OCI-LY7 (cell line): ENCODE measurements at regions not wholly inside any gene's neighbourhood (a gene's known extent, or its start where the extent isn't known, plus 50 kb on each side); places are given as distances from the start of the nearest gene placed in this dataset.

Experiments
- BruUV-seq: library from RNA; stranded (reverse); fragments of 400-500 nt; replicated peaks from 2 replicates; lab custom pipeline; 2021; lab: Mats Ljungman, UMichigan
- CTCF ChIA-PET: fragments of 300-600 bp; sonication (Branson Sonifier 250); formaldehyde crosslinking; loops from one replicate; lab custom pipeline; 2022; ENCODE audit warnings: antibody characterized with exemption; ENCODE audit not compliant: unreplicated experiment; lab: Charles Lee
- POLR2A ChIA-PET: fragments of 300-600 bp; sonication (Branson Sonifier 250); formaldehyde crosslinking; loops from one replicate; lab custom pipeline; 2022; ENCODE audit warnings: antibody characterized with exemption; lab: Charles Lee
- DNase-seq: peaks from one replicate; pipeline ENCODE4 v3.0.0-alpha.2; 2015; ENCODE audit warnings: low spot score
- H2AFZ ChIP-seq: fragments of 200-600 bp; sonication (generic), shearing (Covaris generic); 2 replicates; pipeline ENCODE4 v1.6.1; 2014; ENCODE audit warnings: mild to moderate bottlenecking, antibody characterized with exemption, low read length, moderate library complexity
- H3K27ac ChIP-seq: fragments of 200-600 bp; sonication (generic); 2 replicates; pipeline ENCODE4 v1.5.1; 2014; ENCODE audit warnings: mixed run types, low read depth, mild to moderate bottlenecking, moderate library complexity, low read length, inconsistent platforms; ENCODE audit not compliant: poor library complexity, severe bottlenecking
- H3K36me3 ChIP-seq: fragments of 200-600 bp; sonication (generic); 2 replicates; pipeline ENCODE4 v1.6.1; 2014; ENCODE audit warnings: mild to moderate bottlenecking, antibody characterized with exemption, low read length, moderate library complexity, mixed read lengths; ENCODE audit not compliant: insufficient read depth
- H3K4me1 ChIP-seq: fragments of 200-600 bp; sonication (generic); 2 replicates; pipeline ENCODE4 v1.5.1; 2014; ENCODE audit warnings: mild to moderate bottlenecking, low read length; ENCODE audit not compliant: insufficient read depth, poor library complexity, severe bottlenecking
- H3K4me2 ChIP-seq: fragments of 200-600 bp; sonication (generic); 2 replicates; pipeline ENCODE4 v1.6.1; 2014; ENCODE audit warnings: mild to moderate bottlenecking, low read length
- H3K4me3 ChIP-seq: fragments of 200-600 bp; sonication (generic); 2 replicates; pipeline ENCODE4 v1.5.1; 2014; ENCODE audit warnings: mild to moderate bottlenecking, low read depth, low read length; ENCODE audit not compliant: poor library complexity, severe bottlenecking
- H3K79me2 ChIP-seq: fragments of 200-600 bp; sonication (generic); 2 replicates; pipeline ENCODE4 v1.6.1; 2016; ENCODE audit warnings: low read depth, mild to moderate bottlenecking, low read length, moderate library complexity, mixed read lengths; ENCODE audit not compliant: insufficient read depth
- H3K9me2 ChIP-seq: fragments of 200-600 bp; sonication (generic); 2 replicates; pipeline ENCODE4 v1.6.1; 2016; ENCODE audit warnings: mild to moderate bottlenecking, low read length, mixed read lengths; ENCODE audit not compliant: insufficient read depth
- H3K9me3 ChIP-seq: fragments of 200-600 bp; sonication (generic); 2 replicates; pipeline ENCODE4 v1.6.1; 2014; ENCODE audit warnings: mild to moderate bottlenecking, mixed run types, low read length, mixed read lengths
- H4K20me1 ChIP-seq: fragments of 200-600 bp; sonication (generic); 2 replicates; pipeline ENCODE4 v1.6.1; 2014; ENCODE audit warnings: mild to moderate bottlenecking, antibody characterized with exemption, low read length, moderate library complexity, mixed read lengths; ENCODE audit not compliant: insufficient read depth
- EZH2phosphoT487 ChIP-seq: fragments of 200-600 bp; sonication (generic); IDR thresholded peaks from 2 replicates; pipeline ENCODE4 v1.6.1; 2018; ENCODE audit warnings: low read depth, borderline replicate concordance, mild to moderate bottlenecking, mixed run types, antibody characterized with exemption, low read length, moderate library complexity, mixed read lengths
- intact Hi-C: fragments of 100-400 bp; cut with micrococcal nuclease; formaldehyde crosslinking; loops from one replicate; pipeline ENCODE4 v1.10.0; 2022; ENCODE audit not compliant: unreplicated experiment
- TF ChIP-seq, protein P1 (sequence below): fragments of 200-600 bp; sonication (generic); conservative IDR thresholded peaks from 2 replicates; pipeline ENCODE4 v1.5.1; 2014; ENCODE audit warnings: mild to moderate bottlenecking, antibody characterized with exemption, low read length, moderate library complexity, mixed read lengths

DNA sequence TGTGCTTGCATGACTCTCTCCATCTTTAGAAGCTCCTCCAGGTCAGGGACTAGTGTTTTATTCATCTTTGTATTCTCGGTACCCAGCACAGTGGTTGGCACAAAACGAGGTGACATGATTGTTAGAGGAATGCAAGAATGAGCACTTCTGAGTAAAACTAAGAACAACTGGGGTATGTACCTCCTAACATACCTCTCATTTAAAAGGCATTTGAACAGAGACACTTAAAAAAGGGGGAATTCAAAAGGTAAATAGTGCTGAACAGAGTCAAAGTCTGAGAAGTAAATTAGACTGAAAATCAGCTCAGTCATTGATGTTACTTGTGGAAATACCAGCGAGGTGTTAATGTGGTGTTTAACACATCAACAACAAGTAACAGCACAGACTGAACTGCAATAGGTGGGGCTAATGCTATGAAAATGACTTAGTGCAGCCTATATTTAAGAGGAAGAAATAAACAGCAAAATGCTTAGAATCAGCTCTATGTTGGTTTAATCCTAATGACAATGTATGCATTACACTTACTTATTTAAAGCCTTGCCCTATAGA lies 102.4 kb downstream of the TMCO5A start:
- H3K9me3 ChIP-seq: no peaks in the 10 kb centered on the region
- ChIA-PET CTCF (no interaction called here), POLR2A (interaction anchor here (0.9 to 2.6 kb wide), 3 partner anchors 9 to 350 kb away, joined by 3 to 8 read pairs (median 3); no protein-coding TSS in a partner anchor)
- no peaks in the 10 kb centered on the region for H4K20me1 ChIP-seq
- no peak for DNase-seq
- no peaks in the 10 kb centered on the region for H3K4me1 ChIP-seq
- H3K4me3 ChIP-seq: no peak overlapping the region
- H3K27ac ChIP-seq: no peak overlapping the region
- intact Hi-C loops: no loop called here
- no peak overlapping the region for H2AFZ ChIP-seq
- TF ChIP-seq, protein P1, sequence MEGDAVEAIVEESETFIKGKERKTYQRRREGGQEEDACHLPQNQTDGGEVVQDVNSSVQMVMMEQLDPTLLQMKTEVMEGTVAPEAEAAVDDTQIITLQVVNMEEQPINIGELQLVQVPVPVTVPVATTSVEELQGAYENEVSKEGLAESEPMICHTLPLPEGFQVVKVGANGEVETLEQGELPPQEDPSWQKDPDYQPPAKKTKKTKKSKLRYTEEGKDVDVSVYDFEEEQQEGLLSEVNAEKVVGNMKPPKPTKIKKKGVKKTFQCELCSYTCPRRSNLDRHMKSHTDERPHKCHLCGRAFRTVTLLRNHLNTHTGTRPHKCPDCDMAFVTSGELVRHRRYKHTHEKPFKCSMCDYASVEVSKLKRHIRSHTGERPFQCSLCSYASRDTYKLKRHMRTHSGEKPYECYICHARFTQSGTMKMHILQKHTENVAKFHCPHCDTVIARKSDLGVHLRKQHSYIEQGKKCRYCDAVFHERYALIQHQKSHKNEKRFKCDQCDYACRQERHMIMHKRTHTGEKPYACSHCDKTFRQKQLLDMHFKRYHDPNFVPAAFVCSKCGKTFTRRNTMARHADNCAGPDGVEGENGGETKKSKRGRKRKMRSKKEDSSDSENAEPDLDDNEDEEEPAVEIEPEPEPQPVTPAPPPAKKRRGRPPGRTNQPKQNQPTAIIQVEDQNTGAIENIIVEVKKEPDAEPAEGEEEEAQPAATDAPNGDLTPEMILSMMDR: no peak
- no peak for TF ChIP-seq EZH2phosphoT487
- H3K9me2 ChIP-seq: no peaks in the 10 kb centered on the region
- no peaks in the 10 kb centered on the region for H3K79me2 ChIP-seq
- no TSS peak for BruUV-seq
- H3K4me2 ChIP-seq: no peak overlapping the region
- no peaks in the 10 kb centered on the region for H3K36me3 ChIP-seq

DNA sequence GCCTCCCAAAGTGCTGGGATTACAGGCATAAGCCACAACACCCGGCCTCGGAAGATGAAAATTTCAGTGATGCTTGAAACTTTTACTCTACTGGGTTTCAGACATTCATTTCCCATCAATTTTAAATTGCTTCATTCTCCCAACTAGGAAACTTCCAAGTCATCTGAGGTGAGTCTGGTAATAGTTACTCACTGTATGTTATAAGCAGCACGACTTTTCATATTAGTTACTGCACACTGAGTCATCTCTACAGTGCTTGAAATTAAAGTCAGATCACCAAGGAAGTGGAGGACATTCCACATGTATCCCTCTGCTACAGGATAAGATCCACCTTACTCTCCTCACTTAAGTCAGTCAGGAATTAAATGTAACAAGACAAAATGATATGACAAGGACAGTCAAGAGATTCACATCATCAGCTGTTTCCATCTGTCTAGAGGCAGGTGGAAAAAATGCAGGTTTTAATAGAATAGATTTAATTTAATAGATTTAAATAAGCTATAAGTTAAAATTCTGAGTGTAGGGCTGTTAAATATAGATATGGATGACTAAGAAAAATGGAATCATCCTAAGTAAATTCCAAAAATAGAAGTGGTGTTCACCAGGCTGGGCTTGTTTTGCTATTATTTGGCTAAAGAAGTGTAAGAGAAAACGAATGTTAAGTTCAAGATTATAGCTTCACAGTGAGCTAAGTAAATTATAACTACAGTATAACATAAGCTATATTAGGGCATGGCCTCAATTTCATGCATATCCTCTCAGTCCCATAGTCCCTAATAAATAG lies 104.4 kb downstream of the TMCO5A start:
- H3K9me2 ChIP-seq: no peaks in the 10 kb centered on the region
- peaks cover 6% of the 10 kb centered on the region for H3K4me1 ChIP-seq
- H3K36me3 ChIP-seq: no peaks in the 10 kb centered on the region
- CTCF ChIA-PET: no interaction called here
- H3K4me3 ChIP-seq: no peak overlapping the region
- no peak overlapping the region for H3K4me2 ChIP-seq
- no peaks in the 10 kb centered on the region for H3K9me3 ChIP-seq
- H4K20me1 ChIP-seq: no peaks in the 10 kb centered on the region
- TF ChIP-seq, protein P1: no peak
- no peak for TF ChIP-seq EZH2phosphoT487
- H2AFZ ChIP-seq: no peak overlapping the region
- intact Hi-C loops: no loop called here
- POLR2A ChIA-PET: interaction anchor here (0.6 to 1.7 kb wide), 7 partner anchors 12 to 502 kb away, joined by 3 to 4 read pairs (median 3); no protein-coding TSS in a partner anchor
- H3K79me2 ChIP-seq: no peaks in the 10 kb centered on the region
- BruUV-seq: no TSS peak
- H3K27ac ChIP-seq: no peak overlapping the region
- DNase-seq: no peak

DNA sequence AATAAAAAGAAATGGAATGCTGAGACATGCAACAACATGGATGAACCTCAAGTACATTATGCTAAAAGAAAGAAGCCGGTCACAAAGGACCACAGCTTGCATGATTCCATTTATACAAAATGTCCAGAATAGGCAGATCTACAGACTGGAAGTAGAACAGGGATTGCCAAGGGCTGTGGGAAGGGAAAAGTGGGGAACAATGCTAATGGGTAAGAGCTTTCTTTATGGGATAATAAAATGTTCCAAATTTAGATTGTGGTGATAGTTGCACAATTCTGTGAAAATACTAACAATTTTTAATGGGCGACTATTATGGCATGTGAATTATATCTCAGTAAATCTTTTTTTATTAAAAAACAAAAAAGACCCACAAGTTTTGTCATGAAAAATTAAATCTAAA lies 106.2 kb downstream of the TMCO5A start:
- H3K4me3 ChIP-seq: no peak overlapping the region
- H2AFZ ChIP-seq: no peak overlapping the region
- H3K9me3 ChIP-seq: no peaks in the 10 kb centered on the region
- H3K36me3 ChIP-seq: no peaks in the 10 kb centered on the region
- TF ChIP-seq, protein P1: no peak
- no peak for TF ChIP-seq EZH2phosphoT487
- ChIA-PET CTCF (no interaction called here), POLR2A (interaction anchor here (1.2 kb wide), 1 partner anchor 12 kb away, joined by 3 read pairs; no protein-coding TSS in a partner anchor)
- DNase-seq: no peak
- BruUV-seq: no TSS peak
- H4K20me1 ChIP-seq: no peaks in the 10 kb centered on the region
- H3K79me2 ChIP-seq: no peaks in the 10 kb centered on the region
- H3K27ac ChIP-seq: no peak overlapping the region
- intact Hi-C loops: no loop called here
- no peaks in the 10 kb centered on the region for H3K9me2 ChIP-seq
- no peak overlapping the region for H3K4me2 ChIP-seq
- peaks cover 6% of the 10 kb centered on the region for H3K4me1 ChIP-seq
